Brain microvascular endothelial cell (primary cell): ENCODE measurements at regions not wholly inside any gene's neighbourhood (a gene's known extent, or its start where the extent isn't known, plus 50 kb on each side); places are given as distances from the start of the nearest gene placed in this dataset.

Experiments used
- DNase-seq: peaks from one replicate; pipeline ENCODE4 v3.0.0-alpha.2; 2020
- H3K27ac ChIP-seq: fragments of 250-450 bp; sonication (Bioruptor Pico); 2 replicates; pipeline ENCODE4 v1.5.1; 2020; ENCODE audit warnings: mild to moderate bottlenecking, moderate library complexity
- H3K27me3 ChIP-seq: fragments of 250-450 bp; sonication (Bioruptor Pico); replicated peaks from 2 replicates; pipeline ENCODE4 v1.5.1; 2020; ENCODE audit warnings: mild to moderate bottlenecking
- H3K36me3 ChIP-seq: fragments of 250-450 bp; sonication (Bioruptor Pico); replicated peaks from 2 replicates; pipeline ENCODE4 v1.5.1; 2020; ENCODE audit warnings: mild to moderate bottlenecking
- H3K4me3 ChIP-seq: 2 replicates; pipeline ENCODE4 v1.5.1; 2011; ENCODE audit warnings: low read depth, mild to moderate bottlenecking, control low read depth, low read length, moderate library complexity
- in situ Hi-C: cut with HindIII; loops from 2 replicates; pipeline ENCODE4 v1.10.0; 2017; ENCODE audit warnings: low sequenced_read_pairs, low pct_ligation_motif_present
- TF ChIP-seq, protein P1 (sequence below): IDR thresholded peaks from 2 replicates; pipeline ENCODE4 v1.5.1; 2011; ENCODE audit warnings: low read depth, mild to moderate bottlenecking, moderate library complexity, low read length, control low read depth, inconsistent platforms; ENCODE audit errors: missing control alignments

DNA sequence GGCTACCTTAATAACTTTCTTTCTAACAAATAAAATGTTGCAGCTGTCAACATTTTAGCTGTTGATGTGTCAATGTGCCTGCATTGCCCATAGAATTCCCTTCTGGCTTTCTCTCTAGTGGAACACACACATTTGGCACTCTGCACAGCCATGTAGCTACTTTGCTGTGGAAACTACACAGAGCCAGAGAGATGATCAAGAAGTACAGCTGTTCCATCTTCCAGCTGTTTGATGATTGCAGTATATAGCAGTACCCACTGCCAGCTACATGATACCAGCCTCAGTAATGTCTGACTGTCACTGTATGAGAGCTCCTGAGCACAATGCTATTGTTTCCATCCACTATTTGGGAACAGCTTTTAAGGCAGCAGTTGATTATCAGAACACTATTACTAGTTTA, 843.0 kb downstream of the PCDH17 start:
- Histone ChIP-seq H3K27me3 (no peaks in the 10 kb centered on the region), H3K4me3 (no peak overlapping the region), H3K36me3 (no peaks in the 10 kb centered on the region), H3K27ac (no peak overlapping the region)
- in situ Hi-C loops = no loop called here
- DNase-seq = no peak
- TF ChIP-seq, protein P1, sequence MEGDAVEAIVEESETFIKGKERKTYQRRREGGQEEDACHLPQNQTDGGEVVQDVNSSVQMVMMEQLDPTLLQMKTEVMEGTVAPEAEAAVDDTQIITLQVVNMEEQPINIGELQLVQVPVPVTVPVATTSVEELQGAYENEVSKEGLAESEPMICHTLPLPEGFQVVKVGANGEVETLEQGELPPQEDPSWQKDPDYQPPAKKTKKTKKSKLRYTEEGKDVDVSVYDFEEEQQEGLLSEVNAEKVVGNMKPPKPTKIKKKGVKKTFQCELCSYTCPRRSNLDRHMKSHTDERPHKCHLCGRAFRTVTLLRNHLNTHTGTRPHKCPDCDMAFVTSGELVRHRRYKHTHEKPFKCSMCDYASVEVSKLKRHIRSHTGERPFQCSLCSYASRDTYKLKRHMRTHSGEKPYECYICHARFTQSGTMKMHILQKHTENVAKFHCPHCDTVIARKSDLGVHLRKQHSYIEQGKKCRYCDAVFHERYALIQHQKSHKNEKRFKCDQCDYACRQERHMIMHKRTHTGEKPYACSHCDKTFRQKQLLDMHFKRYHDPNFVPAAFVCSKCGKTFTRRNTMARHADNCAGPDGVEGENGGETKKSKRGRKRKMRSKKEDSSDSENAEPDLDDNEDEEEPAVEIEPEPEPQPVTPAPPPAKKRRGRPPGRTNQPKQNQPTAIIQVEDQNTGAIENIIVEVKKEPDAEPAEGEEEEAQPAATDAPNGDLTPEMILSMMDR = no peak

DNA sequence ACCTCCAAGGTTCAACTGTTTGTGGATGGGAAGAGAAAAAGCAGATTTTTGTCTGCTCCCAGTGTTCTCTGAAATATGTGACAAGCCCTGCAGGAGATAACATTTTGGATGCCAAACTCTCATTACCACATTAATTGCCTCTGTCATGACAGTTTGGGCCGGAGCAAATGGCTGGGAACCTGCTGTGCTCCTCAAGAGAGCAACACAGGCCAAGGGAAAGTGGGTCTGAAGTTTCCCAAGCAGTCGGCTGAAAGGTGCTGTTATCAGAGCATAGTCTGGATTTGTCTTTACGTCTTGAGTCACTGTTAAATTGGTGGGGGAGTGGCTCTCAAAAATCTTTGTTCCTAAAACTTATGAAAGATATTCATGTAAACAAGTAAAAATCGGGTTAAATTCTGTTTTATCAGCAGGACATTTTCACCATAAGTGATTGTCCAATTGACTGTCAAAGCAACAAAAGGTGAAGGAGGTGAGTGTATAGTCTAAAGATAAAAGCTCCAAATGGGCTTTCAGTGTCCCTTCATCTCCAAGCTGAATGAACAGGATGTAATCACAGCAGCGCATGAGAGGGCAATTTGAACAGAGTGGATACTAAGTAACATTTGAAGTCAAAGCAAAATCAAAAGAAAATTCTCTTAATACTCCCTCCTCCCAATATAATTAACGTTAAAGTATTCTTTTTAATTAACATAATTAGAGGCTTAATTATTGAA, 844.8 kb downstream of the PCDH17 start:
- TF ChIP-seq, protein P1 = no peak
- DNase-seq = no peak
- Histone ChIP-seq H3K27me3 (no peaks in the 10 kb centered on the region), H3K4me3 (no peak overlapping the region), H3K36me3 (no peaks in the 10 kb centered on the region), H3K27ac (no peak overlapping the region)
- in situ Hi-C loops = no loop called here

DNA sequence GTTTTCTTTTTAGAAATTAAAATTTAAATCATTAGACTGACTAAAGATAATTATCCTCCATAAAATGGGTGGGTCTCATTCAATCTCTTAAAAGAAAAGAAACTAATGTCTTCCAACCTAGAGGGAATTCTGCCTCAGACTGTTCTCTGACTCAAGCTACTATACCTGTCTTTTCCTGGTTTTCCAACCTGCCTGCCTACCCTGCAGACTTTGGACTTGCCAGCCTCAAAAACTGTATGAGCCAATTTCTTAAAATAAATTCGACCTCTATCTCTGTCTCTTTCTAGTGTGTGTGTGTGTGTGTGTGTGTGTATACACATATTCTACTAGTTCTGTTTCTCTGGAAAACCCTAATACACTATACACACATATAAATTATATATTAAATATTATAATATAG, 847.3 kb downstream of the PCDH17 start:
- TF ChIP-seq, protein P1 = no peak
- Histone ChIP-seq H3K4me3 (no peak overlapping the region), H3K27ac (no peak overlapping the region), H3K27me3 (no peaks in the 10 kb centered on the region), H3K36me3 (no peaks in the 10 kb centered on the region)
- in situ Hi-C loops = no loop called here
- no peak for DNase-seq

DNA sequence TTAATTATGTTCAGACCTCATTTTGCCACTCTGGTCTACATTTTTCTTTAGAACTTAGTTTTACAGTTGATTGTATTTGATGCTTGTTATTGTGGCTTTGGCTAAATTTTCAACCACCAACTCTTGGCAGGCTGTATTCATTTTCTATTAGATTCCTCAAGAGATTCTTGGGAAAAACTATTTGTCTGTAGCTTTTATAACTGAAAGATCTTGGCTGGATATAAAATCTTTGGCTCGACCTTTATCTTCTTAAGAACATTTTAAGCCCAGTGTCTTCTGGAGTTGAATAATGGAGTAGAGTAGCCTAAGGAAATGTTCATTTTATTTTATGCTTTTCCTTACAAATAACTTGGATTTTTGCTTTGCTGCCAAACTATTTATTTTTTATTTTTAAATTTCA, 848.5 kb downstream of the PCDH17 start:
- Histone ChIP-seq H3K27ac (no peak overlapping the region), H3K27me3 (no peaks in the 10 kb centered on the region), H3K36me3 (no peaks in the 10 kb centered on the region), H3K4me3 (no peak overlapping the region)
- DNase-seq = no peak
- in situ Hi-C loops = no loop called here
- TF ChIP-seq, protein P1 = no peak

DNA sequence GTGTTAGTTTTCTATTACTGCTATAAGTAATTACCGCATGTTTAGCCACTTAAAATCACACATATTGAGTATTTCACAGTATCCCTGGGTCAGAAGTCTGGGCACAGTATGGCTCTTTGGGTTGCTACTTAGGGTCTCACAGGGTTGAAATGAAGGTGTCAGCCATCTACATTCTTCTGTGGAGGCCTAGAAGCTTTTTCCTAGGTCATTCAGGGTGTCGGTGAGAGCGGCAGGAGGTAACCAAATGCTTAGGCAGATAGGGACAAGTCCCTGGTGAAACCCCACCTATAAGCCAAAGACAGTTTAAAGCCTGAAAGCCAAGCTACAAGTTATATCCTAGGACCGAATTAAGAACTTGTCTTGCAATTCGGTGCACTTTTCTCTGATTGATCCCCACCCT, 856.7 kb downstream of the PCDH17 start:
- H3K36me3 ChIP-seq = no peaks in the 10 kb centered on the region
- no peak overlapping the region for H3K27ac ChIP-seq
- in situ Hi-C loops = no loop called here
- TF ChIP-seq, protein P1 = no peak
- DNase-seq = no peak
- no peak overlapping the region for H3K4me3 ChIP-seq
- H3K27me3 ChIP-seq = no peaks in the 10 kb centered on the region

DNA sequence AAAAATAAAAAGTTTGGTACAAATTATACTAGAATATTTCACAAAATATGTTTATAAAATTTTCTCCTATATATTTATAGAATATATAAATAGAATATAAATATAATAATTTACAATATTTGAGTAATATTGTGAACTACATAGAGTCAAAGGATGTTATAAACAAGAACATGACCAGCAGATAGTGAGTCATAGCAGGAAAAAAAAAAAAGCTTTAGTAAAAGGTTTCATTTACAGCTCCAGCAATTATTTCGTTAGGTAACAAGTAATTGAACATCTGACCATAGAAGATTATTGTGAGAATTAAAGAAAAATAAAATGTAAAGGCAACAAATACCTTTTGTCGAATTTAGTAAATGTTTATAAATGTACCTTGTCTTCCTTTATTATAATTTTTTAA, 864.1 kb downstream of the PCDH17 start:
- Histone ChIP-seq H3K4me3 (no peak overlapping the region), H3K36me3 (no peaks in the 10 kb centered on the region), H3K27me3 (no peaks in the 10 kb centered on the region), H3K27ac (no peak overlapping the region)
- in situ Hi-C loops = no loop called here
- DNase-seq = no peak
- TF ChIP-seq, protein P1 = no peak
